HTR-8/SVneo (cell line): ENCODE measurements at regions not wholly inside any gene's neighbourhood (a gene's known extent, or its start where the extent isn't known, plus 50 kb on each side); places are given as distances from the start of the nearest gene placed in this dataset.

Experiments used
- DNase-seq: peaks from one replicate; pipeline ENCODE4 v3.0.0; 2011; ENCODE audit warnings: low spot score, mixed read lengths; ENCODE audit not compliant: insufficient read length
- FAIRE-seq: peaks from 2 replicates; lab custom pipeline; 2011; peaks lifted over from hg19 to GRCh38; lab: Jason Lieb, UNC

DNA sequence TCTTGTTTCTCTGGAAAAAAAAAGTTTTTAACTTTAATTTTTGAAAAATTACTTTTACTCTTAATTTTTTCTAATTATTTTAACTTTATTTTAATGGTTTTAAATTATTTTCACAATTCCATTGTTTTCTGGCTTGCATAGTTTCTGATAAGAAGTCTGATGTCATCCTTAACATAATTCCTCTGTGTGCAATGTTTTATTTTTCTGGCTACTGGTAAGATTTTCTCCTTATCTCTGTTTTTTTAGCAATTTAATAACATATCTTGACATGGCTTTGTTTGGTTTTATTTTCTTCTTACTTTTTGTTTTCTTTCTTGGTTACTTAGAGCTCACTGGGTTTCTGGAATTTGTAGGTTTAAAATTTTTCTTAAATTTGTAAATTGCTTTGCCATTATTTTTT, 114.8 kb downstream of the TBXT start:
- FAIRE-seq (no peak), DNase-seq (no peak)

DNA sequence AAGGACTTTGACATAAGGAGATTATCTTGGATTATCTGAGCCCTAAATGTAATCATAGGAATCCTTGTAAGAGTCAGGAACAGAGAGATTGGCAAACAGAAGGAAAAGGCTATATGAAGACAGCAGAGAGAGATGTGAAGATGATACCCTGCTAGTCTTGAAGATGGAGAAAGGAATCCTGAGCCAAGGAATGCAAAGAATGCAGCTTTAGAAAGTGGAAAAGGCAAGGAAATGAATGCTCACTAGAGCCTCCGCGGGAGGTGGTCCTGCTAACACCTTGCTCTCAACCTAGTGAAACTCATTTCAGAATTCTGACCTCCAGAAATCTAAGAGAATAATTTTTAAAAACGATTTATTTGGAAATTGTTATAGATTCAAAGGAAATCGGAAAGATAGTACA, 117.1 kb downstream of the TBXT start:
- DNase-seq (no peak), FAIRE-seq (no peak)

DNA sequence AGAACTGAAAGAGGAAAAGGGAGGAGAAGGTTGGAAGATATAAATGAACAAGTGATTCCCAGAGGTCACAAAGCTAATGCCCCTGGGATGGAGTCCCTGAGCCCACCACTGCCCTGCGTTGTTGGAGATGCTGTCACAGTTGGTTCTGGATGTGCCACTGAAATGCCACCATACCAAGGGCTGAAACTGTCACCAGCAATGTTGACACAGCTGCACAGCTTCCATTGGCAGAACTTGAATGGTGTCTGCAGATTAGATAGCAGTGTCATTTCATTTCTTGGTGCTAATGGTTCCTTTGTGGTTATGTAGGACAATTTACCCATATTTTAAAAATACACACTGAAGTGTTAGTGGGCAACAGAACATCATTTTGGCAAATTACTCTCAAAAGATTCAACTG, 120.7 kb downstream of the TBXT start:
- DNase-seq: no peak
- FAIRE-seq: no peak

DNA sequence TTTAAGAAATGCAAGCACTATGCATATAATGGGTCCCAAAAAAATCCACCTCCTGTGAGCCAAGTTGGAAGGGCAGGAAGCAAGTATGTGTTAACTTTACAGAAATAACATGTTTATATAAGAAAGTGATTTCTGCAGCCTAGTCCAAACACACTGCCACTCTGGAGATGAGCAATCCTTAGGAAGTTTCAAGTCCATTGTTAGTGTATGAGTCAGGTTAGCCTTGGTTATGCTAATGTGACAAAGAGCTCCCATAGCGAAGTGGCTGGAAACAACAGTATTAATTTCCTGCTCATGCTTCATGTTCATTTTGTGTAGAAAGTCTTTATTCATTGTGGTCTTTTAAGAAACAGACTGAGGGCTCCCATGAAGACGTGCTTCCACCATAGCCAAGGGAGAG, 121.4 kb downstream of the TBXT start:
- FAIRE-seq (no peak), DNase-seq (peak; percentile 18)

DNA sequence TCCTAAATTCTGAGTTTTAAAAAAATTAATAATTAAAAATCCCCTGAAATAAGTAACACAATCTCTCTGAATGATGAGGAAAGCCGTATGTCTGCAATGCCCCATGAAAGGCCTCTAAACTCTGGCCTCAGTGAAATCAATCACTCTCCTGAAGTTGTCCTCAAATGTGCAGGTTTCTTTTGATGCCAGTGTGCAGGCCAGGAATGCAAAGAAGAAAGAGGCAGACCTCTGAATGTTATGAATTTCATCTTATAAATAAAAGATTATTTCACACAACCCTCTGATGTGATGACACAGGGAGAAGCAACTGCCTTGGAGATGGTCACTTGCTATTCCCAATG, 121.8 kb downstream of the TBXT start:
- no peak for DNase-seq
- FAIRE-seq: no peak

DNA sequence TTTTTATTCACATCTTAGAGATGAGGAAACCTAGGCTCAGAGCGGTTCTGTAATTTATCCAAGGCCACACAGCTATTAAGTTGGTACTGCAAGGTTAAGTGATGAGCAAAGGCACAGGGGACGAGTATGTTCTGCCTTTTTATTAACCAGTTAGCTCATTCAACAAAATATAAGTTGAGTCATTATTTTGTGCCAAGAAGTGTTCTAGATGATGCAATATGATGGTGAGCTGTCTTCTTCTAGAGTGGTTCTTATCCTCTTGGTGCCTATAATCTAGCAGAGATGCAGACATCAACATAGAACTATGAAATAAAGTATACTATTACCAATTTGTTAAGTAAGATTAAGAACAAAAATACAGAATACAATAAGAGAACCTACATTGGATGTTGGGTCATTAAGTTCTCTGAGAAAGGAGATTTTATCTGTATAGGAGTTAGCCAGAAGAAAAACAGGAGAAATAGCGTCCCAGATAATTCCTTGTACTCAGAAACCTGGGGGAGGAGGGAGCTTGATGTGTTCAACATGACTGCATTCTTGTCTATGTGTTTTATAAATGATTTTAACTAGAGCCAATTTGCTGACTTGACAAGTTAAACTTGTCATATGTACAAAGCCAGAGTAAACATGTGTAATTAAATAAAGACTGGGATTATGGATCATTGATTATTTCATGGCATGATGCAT, 122.3 kb downstream of the TBXT start:
- DNase-seq (no peak), FAIRE-seq (no peak)

DNA sequence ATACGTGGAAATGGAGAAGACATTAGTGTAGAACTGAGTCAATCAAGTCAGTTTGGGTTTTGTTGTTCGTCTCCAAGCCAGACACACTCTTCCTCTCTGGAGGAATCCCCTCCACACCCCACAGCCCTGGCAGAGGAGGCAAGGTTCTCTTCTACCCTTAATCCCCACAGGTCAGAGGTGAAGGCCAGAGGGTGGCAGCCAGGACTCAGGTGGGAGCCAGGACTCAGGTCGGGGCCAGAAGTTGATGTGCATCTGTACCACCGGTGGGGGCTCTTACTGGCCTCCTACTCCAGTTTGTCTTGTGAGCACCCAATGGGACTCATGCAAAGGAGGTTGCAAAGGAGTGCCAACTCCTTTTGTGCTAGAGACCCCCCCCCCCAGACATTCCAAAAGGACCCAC, 126.4 kb downstream of the TBXT start:
- FAIRE-seq: no peak
- no peak for DNase-seq

DNA sequence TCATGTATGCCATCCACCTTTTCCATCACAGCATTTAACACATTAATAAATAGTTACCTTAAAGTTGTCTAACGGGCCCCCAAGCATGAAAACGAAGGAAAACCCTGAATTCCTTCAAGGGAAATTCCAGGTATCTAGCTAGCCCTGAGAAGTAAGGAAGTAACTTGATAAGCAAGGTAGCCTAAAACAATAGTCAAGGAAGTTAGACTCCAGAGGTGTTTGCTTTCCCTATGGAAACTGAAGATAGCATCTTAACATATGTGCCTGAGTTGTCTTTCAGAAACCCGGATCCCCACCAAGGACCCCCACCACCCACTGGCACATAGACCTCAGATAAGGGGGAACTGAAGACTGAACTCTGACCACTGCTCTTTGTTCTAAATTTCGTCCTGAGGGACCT, 127.4 kb downstream of the TBXT start:
- no peak for DNase-seq
- FAIRE-seq: no peak

DNA sequence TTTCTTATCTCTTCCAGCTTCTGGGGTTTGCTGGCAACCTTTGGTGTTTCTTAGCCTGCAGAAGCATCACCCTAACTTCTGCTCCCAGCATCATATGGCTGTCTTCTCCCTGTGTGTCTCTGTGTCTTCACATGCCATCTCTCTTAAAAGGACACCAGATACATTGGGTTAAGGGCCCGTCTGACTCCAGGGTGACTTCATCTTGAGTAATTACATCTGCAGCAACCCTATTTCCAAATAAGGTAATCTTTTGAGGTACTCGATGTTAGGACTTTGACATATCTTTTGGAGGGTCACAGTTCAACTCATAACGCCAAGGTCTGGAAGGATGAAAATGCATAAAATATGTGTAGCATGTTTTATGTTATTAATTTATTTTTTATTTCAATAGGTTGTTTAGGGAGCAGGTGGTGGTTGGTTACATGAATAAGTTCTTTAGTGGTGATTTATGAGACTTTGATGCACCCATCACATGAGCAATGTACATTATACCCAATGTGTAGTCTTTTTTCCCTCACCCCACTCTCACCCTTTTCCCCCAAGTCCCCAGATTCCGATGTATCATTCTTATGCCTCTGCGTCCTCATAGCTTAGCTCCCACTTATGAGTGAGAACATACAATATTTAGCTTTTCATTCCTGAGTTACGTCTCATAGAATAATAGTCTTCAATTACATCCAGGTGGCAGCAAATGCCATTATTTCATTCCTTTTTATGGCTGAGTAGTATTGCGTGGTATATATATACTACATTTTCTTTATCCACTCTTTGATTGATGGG, 131.1 kb downstream of the TBXT start:
- DNase-seq (no peak), FAIRE-seq (no peak)

DNA sequence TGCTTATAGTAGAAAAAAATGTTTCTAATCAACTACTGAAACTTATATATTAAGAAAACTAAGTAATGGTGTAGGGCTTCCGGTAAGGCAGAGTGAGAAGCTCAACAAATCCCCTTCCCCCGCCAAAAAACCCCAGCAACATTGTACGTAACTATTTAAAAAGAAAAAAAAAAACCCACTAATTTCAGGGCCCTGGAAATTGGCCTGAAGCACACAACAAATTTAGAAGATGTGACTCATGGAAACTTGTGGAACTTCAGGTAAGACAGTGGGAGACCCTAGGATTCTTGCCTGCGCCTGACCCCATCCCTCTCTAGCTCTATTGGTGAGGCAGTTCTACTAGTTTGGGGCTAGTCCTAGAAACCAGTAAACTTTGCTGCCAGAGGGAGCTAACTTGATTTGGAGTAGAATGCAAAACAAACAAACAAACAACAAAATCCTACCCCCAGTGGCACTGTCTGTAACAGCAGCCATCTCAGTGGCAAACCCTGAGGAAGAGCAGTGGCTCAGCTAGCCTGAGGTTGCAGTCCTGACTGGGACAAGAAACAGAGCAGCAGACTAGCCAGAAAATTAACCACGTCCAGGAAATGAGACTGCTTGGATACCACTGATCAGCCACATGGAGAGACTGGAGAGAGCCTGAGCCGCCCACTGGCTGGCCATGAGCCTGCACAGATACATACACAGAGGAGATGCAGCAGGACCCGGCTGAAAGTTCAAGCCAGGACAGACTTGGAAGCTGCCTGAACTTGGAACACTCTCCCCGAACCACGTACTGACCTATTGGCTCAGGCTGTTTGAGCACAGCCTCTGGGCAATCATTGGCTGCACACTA, 135.1 kb downstream of the TBXT start:
- DNase-seq (peak; percentile 30), FAIRE-seq (peak; percentile 76)

DNA sequence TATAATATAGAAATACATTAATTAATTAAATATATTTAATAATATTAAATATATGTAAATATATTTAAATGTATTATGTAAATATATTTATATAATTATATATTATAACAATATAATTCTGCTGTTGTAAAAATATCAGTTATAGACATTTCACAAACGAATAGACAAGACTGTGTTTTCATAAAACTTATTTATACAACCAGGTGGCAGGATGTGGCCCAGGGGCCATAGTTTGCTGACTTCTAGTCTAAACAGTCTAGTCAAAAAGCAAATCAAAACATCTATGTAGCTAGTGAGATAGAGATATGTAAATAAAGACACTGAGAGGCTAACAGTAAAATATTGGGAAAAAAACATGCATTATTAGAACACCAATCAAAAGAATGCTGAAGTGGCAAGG, 136.4 kb downstream of the TBXT start:
- DNase-seq (no peak), FAIRE-seq (no peak)

DNA sequence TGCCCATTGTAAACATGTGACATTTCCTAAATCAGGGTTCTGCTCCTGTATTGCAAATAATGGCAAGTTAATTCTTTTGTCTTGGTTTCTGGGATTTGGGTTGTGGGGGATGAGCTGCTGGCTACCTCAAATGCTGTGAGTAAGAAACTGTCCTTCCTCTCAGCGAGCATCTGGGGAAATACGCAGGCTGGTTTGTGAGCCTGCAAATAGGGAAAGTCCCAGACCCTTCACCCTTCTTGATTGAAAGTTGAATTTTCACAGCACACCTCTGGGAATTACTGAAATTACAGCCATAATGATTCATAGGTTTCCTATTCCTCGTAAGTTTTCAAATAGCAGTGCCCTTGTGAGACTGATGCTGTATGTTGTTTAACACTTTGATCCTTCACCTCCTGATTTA, 138.1 kb downstream of the TBXT start:
- DNase-seq: no peak
- no peak for FAIRE-seq

DNA sequence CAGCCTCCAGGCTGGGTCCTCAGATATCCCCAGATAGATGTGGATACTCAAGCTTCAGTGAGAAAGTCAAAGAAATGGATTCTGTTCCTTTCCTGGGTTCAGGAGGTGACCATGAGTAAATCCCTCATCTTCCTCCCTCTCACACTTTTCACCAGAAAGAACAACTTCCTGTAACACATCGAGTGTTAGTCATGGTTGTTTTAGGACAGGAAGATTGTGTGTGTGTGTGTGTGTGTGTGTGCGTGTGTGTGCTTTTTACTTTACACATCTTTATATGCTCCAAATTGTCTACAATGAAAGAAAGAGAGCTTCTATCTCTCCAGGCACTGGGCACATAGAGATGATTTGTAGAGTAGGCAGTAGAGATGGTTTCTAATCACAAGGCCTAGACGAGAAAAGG, 139.9 kb downstream of the TBXT start:
- FAIRE-seq: no peak
- DNase-seq: no peak

DNA sequence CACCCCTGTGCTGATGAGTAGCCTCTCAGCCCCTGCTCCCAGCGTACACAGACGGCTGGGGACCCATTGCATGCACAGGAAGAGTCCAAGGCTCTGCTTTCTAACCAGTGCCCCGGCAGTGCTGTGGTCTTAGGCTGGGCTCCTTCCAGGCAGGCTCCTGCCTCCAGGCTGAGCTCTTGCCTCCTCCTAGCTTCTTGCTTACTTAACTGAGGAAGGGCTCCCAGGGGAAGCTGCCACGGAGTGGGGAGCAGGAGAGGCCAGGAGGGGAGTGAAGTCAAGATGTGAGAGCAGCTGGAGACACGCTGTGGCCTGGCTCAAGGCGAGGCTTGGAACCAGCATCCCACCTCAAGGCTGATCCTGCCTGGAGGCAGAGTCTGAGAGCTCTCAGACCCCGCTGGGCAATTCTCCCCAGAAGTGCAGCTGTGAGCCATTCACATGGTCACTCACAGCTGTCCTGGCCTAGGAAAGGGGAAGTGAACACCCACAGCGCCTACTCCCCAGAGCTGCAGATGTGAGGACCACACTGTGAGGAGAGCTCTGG, 141.0 kb downstream of the TBXT start:
- DNase-seq: no peak
- no peak for FAIRE-seq

DNA sequence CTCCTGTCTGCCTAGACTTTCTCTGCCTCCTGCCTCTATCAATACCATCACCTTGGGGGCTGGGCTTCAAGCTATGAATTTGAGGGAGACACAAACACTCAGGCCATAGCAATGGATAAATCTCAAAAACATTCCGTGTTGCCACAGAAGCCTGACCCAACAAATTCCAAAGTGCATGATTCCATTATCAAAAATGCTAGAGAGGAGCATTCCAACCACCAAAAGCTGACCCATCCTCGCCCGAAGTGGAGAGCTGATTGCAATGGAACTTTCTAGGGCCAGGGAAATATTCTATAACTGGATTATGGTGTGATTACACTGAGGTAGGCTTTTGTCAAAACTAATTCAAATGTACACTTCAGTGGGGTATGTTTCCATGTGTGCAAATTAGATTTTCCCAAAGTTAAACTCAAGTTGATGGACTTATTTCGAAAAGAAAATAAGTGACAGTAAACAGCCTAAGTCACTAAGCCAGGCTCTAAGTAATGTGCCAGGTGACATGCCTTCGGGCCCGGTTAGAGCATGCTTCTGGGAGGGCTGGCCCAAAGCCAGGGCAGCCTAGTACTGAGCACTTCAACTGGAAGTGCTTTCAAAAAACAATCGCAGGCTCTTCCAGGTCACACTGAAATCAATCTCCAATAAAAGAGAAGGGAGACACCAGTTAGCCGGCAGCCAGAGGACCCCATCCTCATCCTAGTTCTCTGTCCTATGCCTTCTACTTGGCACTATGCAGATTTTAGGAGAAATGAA, 142.3 kb downstream of the TBXT start:
- DNase-seq (no peak), FAIRE-seq (no peak)

DNA sequence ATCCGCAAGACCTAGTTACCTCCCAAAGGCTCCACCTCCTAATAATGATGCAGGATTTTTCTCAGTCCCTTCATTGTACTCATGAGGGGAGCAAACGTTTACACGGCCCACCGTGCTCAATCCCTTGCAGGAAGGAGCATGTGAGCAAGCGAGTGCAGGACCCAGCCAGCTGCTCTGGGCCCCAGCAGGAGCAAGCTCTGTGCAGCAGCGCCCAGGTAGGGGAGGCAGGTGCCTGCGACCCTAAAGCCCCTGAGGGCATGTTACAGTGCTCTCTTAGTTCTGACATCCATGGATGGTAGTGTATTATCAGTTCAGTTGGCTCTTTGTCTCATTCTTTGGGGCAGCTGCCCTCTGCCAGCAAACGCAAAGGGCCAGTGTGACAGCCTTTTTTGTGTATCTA, 143.4 kb downstream of the TBXT start:
- FAIRE-seq (no peak), DNase-seq (no peak)

DNA sequence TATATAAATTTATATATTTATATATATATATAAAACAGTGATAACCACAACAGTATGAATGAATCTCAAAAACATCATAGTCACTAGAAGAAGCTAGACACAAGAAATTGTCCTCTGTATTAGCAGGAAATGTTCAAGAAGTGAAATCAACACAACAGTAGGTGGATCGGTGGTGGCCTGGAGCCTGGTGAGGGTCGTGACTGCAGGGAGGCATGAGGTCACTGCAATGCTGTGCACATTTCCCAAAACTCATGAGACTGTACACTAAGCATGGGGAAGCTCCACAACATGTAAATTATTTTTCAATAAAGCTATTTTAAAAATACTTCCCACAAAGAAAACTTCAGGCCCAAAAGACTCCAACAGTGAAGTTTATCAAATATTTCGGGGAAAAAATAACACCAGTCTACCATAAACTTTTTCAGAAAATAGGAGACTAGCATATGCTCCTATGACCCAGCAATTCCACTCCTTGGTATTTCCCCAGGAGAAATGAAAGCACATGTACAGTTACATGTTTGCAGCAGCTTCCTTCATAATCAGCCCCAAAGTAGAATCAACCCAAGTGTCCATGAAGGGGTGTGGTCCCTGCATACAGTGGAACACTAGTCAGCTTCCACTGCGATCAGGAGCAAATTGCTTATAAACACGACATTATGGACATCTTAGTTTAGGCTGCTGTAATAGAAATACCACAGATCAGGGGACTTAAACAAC, 144.2 kb downstream of the TBXT start:
- FAIRE-seq: no peak

DNA sequence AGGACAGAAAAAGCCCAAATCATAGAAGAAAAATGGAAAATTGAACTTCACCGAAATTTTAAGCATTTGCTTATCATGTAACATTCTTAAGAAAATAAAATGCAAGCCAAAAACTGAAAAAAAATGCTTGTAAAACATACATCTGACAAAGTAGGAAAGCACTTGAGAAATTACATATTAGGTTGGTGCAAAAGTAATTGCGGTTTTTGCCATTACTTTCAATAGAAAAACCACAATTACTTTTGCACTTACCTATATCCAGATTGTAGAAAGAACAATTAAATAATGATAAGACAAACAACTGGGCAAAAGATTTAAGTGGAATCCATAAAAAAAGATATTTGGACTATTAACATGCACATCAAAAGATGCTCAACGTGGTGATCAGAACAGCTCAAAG, 146.2 kb downstream of the TBXT start:
- FAIRE-seq: no peak
- DNase-seq: no peak

More for the DNA sequence above, 144.2 kb downstream of the TBXT start:
- no peak for DNase-seq

DNA sequence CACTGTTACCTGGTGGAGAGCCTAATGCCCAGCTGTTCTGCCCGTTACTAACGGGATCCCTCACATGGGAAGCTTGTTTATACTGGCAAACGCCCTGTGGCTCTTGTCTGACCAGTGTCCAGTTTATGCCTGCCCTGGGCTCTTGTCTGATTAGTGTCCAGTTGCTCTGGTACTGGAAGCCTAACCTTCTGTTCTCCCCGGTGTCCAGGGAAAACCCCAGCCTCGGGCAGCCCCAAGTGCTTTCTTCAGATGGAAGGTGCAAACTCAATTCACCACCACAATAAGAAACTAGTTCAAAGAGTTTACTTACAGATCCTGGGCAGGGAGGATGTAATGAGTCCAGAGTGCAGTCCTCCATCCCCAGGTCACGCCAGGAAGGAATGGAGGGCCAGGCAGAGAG, 148.4 kb downstream of the TBXT start:
- no peak for FAIRE-seq
- no peak for DNase-seq
